AG09319 (cell line): ENCODE measurements at regions not wholly inside any gene's neighbourhood (a gene's known extent, or its start where the extent isn't known, plus 50 kb on each side); places are given as distances from the start of the nearest gene placed in this dataset.

Experiments used
- DNase-seq: peaks from one replicate; pipeline ENCODE4 v3.0.0-alpha.2; 2010; ENCODE audit warnings: low read depth; ENCODE audit errors: extremely low read depth
- TF ChIP-seq, protein P1 (sequence below): IDR thresholded peaks from 2 replicates; pipeline ENCODE4 v1.5.1; 2011; ENCODE audit warnings: low read depth, mild to moderate bottlenecking, inconsistent platforms, low read length, moderate library complexity

DNA sequence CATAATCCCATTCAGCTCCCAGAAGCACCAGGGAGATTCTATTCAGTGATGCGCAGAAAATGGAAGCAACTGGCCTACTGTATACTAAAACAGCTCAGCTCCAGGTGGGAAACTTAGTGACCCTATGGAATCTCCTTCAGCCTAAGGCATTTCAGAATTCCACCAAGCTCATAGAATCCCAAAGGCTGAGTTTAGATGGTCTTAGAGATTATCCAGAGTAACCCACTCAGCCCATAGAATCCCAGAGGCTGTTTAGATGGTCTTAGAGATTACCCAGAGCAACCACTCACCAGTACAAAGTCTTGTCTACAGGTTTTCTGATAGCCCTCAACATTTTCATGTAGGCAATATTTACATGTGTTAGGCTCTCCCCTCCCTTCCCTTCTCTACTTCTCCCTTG is 232.0 kb upstream of the SLC14A2 start:
- DNase-seq = no peak
- TF ChIP-seq, protein P1, sequence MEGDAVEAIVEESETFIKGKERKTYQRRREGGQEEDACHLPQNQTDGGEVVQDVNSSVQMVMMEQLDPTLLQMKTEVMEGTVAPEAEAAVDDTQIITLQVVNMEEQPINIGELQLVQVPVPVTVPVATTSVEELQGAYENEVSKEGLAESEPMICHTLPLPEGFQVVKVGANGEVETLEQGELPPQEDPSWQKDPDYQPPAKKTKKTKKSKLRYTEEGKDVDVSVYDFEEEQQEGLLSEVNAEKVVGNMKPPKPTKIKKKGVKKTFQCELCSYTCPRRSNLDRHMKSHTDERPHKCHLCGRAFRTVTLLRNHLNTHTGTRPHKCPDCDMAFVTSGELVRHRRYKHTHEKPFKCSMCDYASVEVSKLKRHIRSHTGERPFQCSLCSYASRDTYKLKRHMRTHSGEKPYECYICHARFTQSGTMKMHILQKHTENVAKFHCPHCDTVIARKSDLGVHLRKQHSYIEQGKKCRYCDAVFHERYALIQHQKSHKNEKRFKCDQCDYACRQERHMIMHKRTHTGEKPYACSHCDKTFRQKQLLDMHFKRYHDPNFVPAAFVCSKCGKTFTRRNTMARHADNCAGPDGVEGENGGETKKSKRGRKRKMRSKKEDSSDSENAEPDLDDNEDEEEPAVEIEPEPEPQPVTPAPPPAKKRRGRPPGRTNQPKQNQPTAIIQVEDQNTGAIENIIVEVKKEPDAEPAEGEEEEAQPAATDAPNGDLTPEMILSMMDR = no peak

DNA sequence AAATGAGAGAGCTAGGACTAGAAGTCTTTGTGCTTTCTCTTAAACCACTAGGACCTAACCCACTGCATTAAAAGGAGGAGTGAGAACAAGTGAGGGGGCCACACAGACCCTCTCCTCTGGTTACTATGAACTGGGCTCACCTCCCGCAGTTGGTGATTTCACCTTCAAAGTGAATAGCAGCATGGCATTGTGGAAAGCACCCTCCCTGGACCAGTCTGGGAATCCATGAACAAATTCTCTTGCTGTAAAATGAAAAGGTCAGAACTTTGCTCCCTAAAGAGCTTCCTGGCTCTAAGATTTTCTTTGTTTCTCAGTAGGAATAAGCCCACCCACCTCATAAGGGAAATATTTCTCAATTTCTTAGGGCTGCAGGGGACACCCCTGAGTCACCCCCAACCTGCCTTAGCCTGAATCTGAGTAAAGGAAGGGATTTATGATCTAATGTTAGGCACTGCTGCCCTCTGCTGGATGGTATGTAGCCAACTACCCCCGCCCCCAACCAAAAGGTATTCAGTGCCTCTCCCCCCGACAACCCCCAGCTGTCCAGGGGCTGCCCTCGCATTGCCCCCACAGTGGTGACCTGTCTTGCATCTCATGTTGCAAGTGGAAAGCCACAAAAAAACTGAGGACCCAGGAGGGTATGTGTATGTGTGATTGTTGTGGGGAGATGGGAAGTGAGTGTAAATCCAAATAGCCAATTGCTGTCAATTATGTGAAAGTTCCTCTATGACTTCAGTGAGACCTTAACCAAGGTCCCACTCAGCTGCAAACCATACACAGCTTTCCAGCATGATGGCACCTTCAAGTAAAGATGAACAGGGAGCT is 230.9 kb upstream of the SLC14A2 start:
- no peak for DNase-seq
- TF ChIP-seq, protein P1 = peak; percentile 60

DNA sequence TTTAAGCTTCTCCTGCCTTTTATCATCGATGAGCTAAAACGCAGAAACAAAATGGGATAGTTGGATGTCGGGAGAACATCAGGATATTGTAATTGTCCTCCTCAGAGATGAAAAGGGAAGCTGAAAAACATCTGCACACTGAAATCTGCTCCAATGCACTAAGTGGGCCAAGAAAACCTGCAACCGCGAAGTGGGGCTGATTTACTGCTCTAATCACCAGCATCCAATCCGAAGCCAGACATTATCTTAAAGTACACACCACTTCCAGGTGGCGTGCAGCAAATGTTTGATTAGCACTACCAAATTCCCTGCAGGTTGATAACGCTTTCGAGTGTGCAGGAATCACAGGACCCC is 230.3 kb upstream of the SLC14A2 start:
- no peak for DNase-seq
- TF ChIP-seq, protein P1 = no peak

DNA sequence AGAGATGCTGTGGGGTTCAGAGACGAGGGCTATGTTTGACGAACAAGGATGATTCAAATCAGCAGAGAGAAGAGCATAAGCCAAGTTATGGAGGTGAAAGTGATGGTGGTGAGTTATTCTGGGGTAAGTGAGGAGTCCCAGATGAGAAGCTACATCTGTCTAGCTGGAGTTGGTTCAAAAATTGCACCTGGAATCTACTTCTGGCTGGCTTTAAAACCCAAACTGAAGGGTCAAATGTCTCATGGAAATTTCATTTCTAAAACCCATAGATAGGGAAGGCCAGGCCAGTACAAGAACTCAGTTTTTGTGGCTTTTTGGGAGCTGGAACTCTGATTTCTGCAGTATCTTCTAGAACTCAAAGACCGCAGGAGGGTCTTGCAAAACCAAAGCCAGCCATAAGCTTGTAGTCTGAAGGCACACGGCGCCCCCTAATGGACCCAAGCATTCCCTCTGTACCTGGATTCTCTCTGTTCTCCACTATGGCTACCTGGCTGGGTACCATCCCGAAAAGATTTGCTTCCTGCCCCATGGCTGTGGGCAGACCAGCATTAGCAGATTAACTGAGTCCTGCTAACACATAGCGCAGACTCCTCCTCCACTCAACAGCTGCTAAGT is 229.1 kb upstream of the SLC14A2 start:
- no peak for DNase-seq
- TF ChIP-seq, protein P1 = peak; percentile 68

DNA sequence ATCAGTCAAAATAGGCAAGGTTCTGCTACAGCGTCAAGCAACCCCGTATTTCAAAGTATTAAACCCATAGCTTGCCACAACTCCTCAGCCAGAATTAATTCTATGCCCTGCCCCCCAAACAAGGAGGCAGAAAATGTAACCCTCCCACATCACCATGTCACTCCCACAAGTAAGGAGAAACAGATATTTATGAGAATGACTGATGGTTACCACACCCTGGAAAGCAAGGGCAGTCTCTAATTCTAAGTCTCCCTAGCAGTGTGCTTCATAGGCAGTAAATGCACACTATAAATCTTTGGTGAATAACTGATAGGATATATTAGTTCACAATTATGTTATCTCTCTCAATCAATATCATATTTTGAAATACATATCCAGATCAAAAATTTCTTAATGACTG is 228.0 kb upstream of the SLC14A2 start:
- TF ChIP-seq, protein P1 = no peak
- DNase-seq = no peak

DNA sequence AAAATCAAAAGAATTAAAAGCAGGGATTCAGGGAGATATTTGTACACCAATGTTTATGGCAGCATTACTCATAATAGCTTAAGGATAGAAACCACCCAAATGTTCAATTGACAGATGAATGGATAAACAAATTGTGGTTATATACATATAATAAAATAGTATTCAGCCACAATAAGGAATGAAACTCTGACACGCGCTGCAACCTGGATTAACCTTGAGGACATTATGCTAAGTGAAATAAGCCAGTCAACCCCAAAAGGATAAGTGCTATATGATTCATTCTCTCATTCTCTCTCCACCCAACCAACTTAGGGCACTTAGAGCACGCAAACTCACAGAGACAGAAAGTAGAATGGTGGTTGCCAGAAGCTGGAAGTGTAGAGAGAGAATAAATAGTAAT is 216.8 kb upstream of the SLC14A2 start:
- TF ChIP-seq, protein P1 = no peak
- DNase-seq = no peak

DNA sequence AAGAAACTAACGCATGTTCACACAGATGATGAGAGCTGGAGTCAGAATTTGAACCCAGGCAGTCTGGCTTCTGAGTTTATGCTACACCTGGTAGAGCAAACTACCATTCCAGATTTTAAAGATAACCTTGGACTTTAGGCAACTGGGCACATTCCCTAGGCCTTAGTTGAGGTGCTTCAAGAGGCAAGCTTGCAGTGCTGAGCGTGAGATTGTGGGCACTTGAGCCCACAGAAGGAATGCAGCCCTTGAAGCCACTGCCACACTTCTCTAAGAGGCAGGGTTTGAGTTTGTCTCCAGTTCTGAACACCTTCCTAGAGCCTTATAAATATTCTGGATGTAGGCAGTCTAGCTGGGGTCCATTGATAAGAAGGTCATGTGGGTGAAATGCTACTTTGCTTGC is 216.1 kb upstream of the SLC14A2 start:
- TF ChIP-seq, protein P1 = no peak
- no peak for DNase-seq
